ENCODE measurements at regions not wholly inside any gene's neighbourhood (a gene's known extent, or its start where the extent isn't known, plus 50 kb on each side); places are given as distances from the start of the nearest gene placed in this dataset.

DNA sequence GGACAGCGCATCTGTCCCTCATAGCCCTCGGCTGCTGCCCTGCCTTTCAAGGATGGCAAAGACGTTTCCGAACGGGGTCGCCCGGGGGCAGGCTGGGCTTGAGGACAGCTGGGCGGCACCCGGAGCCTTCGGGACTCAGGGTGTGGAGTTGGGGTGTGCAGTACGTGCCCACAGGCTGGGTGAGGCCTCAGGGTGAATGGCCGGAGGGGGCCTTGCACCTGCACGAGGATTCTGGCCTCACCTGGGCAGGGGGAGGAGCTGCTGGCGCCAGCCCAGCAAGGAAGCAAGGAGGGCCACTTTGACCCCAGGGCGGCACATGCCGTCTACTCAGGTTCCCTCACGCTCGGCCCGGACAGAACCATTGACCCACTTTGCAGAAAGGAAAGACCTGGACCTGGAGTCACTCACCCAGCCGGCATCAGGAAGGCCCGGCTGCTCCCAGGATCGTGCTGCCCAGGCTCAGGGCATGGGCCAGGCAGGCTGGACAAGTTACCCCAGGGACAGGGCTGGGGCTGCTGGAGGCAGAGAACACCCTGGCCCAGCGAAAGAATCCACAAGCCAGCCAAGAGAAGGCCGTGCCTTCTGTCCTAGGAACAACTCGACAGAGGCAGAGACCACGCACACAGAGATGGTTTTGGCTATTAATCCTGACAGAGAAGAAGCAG, 65.1 kb upstream of the TTC34 start:
- DNase-seq: no peak

DNA sequence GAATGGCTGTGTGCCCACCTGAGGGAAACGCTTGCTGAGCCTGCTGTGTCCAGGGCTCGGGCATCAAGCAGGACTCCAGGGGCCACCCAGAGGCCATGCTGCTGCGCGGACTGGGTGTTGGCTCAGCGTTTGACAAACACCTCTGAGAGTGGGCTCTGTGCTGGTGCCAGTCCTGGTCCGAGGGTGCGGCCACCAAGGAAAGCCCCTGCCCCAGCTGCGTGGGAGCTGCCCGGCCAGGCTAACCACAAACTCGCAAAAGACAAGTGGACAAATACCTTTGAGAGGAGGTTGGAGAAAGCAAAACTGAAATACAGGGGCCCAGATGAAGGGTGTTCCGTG, 65.6 kb upstream of the TTC34 start:
- DNase-seq: no peak

DNA sequence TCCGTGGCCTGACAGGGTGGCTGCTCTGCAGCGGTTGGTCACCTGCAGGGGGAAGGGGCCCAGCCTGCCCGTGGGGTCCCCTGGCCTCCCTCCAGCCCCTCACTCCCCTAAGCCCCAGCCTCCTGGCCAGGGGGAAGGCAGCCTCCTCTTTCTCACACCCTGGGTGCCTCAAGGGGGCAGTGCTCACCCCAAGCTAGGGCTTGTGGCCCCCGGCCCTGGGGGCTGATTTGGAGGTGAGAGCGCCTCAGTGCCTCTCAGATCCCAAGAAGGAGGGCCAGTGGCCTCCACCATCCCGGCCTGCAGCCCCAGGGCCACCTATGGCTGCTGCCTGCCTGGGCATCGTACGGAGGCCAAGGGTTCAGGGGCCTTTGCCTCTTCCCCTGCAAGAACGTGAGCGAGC, 66.4 kb upstream of the TTC34 start:
- no peak for DNase-seq

DNA sequence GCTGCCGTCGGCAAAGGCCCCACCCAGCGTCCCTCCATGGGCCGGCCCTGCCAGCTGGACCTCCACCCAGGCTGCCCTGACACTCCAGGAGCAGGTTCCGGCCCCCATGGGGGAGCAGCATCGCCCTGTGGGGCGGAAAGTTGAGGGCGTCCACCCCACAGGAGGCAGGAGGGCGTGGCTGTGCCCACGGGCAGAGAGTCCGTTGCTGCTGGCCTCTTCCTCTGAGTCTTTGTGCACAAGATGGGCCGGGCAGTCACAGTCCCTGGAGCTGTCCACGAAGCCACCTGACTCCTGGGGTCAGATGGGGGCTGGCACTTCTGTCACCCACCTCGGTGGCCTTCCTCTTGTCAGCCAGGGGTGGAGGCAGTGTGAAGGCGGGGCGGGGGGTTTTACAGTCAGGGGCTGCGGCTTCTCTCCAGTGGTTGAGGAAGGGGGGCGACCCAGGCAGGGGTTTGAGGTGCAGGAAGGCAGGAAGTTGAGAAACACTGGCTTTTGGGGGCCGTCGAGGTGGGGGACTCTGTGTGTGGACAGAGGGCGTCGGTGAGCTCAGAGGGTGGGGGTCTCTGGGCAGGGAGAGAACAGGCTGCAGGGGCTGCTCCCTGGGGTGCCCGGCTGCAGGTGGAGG, 67.2 kb upstream of the TTC34 start:
- DNase-seq: no peak

DNA sequence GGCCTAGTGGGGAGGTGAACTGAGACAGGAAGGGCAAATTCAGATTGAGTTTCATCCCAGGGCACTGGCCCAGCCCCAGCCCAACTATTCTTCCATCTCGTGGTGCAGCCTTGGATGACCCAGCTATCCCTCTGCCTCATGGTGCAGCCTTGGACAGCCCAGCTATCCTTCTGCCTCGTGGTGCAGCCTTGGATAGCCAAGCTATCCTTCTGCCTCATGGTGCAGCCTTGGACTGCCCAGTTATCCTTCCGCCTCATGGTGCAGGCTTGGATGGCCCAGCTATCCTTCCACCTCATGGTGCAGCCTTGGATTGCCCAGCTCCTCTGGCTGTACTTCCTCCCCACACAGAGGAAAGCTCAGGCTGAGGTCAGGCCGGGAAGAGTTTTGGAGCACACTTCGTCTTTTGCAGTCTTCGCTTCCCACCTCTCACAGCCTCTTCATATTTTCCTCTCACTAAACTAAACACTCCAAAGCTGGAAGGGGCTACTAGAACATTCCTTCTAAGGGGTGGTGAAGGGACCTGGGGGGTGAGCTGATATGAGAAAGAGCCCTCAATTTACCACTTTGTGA, 69.8 kb upstream of the TTC34 start:
- no peak for DNase-seq

DNA sequence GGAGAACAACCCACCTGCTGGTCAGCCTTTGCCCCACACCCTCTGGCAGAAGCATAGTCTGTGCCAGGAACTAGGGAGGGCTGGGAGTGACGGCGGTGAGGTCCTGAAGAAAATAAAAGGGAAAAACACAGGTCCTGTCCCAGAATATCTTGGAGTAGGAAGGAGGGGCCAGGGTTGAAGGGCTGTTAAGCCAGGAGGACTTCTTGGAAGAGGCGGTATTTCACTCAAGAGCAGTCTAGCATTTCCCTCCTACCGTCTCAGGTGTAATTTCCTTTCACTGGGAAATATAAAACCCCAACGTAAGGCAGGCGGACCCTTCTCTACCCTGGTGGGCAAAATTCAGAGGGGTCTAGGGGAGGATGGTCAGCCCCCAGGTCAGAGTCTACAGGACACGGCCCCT, 72.7 kb upstream of the TTC34 start:
- no peak for DNase-seq

DNA sequence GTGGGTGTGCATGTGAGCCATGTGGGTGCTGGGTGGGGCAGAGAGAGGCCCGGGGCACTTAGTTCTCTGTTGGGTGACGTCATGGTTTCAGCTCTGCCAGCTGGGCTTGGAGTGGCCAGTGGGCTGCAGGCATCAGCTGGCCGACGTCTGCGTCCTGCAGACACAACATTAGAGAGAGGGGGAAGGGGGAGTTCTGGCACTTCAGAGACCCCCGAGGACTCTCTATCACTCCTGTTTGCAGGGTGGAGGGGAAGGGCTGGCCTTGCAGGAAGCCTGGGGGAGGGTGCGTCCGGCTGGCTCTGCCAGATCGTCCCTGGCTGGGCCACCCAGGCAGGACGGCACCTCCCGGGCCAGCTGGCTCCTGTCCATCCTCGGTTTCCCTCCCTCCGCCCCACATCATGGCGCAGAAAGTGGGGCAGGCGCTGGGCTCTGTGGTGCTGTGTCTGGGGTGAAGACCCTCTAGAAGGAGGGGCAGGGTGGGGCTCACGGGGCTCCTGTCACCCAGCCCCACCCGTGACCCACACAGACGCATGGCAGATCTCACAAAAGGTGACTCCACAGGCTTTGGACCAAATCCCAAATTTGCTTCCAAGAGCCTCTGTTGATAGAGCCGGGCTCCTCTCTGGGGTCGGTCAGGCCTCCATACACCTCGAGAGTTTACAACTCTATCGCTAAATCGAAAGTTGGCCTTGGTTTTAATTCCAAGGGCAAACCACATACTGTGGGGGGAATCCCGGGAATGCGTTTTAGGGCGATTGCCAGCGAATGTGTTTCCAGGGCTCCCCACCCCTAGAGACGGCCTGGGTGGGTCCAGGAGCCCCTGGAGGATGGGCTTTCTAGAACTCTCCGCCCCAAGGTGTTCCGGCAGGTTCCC, 73.4 kb upstream of the TTC34 start:
- no peak for DNase-seq

DNA sequence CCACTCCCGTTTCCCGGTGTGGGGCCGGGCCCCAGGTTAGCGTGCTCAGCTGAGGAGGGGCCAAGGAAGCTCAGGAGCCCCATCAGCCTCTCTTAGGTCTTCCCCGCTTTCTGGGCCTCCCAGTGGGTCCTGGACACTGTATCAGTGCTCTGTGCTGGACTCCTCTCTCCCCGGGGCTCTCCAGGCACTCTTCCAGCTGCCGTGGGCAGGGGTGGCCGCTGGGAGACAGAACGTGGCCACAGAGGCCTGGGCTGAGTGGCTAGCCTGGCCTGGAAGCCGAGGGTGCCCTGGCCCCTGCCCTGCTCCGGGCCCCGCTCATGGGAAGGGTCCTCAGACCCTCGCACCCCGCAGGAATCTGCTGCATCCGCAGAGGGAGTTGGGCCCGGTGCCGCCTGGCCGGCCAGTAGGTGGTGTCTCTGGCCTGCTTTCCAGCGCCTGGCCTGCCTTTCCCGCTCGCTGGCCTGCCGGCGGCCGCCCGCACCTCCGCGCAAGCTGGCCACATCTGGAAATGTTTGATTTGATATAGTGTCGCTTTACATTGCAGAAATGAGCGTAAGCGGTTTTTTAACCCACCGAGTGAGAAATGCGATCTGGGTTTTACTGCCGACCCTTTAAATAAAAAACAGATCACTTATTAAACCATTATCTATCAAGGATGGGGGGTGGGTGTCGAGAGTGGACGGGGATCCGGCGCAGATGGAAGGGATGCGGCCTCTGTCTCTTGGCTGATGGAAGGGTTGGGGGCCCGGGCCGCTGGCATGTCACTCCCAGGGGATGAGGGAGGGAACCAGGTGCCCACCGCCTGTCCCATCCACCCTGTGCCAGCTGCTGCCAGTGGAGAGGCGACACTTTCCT, 74.4 kb upstream of the TTC34 start:
- no peak for DNase-seq

DNA sequence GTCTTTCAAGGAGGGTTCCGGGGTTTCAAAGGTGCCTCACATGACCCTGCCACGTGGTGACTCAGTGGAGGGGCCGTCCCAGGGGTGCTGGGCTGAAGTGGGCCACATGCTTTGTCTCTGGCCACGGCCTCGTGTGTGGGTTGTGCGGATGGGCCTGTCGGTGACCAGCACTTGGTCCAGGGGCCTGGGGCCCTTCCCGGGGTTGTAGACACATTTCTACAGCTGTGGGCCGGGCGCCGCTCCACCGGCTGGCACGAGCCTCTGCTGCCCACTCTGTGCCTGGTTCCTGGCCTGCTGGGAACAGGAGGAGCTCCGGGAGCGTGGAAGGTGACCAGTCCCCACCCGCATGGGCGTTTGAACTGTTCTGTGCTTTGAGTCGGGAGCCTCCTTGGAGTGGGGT, 75.4 kb upstream of the TTC34 start:
- DNase-seq: no peak

DNA sequence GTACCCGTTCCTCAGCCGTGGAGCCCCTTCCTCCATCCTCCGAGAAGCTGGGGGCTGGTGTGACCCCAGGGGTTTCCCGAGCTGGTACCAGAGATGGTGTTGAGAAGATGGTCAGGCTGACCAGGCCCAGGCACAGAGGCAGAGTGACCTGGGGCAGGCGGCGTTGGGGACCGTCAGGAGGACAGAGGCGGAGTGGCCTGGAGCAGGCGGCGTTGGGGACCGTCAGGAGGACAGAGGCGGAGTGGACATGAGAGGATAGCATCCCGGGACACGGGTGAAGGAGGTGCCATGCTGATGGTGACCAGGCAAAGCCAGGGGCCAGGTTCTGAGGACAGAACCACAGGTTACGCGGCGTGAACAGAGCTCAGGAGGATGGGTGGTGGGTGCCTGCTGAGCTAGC, 75.9 kb upstream of the TTC34 start:
- no peak for DNase-seq

DNA sequence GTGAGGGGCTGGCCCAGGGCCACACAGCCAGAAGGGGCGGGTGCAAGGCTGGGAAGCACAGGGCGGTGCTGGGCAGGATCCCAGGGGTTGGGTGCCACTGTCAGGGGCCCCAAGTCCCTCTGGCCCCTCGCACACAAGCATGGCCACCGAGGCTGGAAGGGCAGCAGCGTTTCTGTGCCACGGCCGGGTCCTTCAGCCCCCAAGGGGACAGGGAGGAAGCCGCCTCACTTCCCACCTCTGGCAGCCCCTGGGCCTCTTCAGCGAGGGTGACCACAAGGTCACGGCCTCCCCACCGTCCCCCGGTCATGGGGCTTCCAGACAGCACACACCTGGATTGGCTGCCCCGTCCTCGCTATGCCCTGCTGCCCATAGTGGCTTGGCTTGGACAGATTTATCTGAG, 77.1 kb upstream of the TTC34 start:
- no peak for DNase-seq

DNA sequence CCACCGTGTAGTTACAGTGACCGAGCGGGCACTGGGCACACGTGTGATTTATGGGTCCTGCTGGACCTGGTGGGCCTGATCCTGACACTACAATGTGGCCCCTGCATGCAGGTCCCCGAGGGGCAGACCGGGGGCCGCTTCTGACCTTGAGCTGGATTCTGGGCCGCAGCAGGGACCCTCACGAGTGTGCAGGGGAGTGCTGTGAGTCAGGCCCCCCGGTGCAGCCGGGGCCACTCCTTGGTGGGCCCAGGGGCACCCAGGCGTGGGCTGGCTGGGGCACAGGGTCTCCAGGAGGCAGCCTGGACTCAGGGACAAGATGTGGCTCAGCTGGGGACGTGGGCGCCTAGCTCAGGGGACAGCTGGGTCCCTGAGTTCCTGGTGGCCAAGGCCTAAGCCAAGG, 77.5 kb upstream of the TTC34 start:
- DNase-seq: no peak

DNA sequence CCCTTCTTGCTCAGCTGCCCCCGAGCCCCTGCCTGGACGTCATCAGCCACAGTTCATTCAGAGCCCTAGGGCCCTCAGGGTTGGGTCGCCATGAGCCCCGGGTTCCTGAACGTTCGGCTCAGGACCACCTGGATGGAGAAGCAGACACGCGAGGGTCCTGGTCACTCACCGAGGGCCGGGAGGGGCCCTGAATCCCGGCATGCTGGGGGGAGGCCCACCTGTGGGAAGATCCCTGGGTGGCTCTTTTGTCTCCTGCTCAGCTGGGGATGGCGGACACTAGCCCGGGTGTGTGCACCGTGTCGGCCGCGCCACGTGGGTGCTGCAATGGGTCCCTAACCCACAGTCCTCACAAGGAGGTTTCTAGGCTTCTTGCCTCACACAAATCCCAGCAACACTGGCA, 78.1 kb upstream of the TTC34 start:
- no peak for DNase-seq

DNA sequence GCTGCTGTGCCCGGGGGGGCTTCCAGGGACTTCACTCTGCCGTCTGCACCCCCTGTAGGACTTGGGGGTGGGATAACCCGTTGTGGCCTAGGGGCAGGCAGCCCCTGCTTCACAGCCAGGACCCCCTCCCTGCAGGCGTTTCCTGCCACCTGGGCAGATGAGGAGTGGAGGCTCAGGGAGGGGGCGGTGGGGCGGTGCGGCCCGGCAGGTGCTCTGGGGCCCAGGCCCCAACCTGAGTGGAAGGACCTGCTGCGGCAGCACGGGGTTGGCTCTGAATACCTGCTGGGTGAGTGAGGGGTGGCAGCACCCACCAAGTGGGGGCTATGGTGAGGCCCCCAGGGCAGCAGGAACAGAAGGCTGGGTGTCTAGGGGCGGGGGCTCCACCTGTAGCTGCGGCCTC, 78.6 kb upstream of the TTC34 start:
- DNase-seq: no peak

DNA sequence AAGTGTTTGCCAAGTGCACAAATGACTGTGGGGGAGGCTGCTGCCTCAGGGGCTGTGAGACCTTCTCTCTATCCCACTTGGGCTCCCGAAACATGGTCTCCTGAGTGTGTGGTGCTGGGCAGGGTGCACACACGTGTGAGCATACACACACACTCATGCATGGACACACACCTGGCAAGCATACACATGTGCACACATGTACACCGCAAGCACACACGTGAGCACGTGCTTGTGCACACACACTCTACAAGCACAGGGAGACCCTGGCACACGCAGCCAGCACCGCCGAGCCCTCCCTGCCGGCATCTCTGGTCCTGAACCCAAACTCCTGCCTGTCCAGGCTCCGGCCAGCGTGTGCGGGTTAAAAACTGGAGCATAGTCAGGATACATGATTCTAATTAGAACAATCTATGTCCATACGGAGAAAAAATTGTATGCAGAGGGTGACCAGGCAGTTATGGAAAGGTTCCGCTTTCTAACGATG, 79.4 kb upstream of the TTC34 start:
- no peak for DNase-seq

DNA sequence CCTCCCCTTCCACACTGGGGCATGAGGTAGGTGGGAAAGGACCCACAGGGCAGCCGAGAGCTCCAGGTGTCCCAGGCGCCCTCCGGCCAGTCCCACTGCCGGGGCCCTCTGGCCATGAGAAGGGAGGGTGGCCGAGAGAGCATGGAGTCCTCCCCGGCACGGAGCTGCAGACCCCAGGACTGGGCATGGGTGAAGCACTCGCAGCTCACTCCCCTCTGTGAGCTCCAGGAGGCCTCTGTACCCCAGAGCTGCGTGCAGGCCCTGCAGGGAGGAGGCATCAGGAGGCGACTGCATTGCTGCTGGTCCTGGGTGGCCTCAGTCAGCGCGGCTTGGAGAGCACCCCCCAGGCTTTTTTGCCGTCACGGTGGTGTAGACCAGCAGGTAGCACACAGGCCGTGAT, 80.1 kb upstream of the TTC34 start:
- no peak for DNase-seq

DNA sequence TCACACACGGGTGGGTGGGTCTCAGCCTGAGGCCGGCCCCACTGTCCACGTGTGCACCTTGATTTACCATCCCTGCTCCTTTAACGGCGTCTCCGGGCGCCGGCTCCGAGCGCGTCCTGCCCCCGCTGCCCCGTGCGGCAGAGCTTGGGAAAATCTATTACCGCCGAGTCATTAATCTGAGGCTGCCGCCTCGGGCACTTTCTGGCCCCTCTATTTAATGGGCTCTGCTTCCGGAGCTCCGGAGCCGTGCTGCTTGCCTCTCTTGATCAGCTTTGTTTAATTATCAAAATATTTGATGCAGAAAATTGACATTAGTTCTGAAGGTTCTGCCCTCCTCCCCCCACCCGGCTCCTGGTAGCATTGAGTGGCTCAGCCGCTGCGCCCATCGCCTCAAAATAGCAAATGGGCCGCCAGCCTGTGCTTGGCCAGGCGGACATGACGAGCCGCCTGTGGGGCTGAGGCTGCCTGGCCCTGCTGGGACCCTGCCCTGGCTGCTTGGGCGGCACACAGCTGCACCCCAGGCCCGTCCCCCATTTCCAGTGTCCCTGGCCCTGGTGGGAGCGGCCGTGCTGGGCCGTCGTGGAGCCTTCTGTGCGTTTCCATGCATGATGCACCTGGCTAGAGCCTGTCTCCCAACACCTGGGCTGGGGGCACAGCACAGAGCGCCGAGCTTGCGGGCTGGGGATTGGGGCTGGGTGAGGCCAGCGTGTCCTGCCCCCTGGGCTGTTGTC, 81.6 kb upstream of the TTC34 start:
- no peak for DNase-seq

DNA sequence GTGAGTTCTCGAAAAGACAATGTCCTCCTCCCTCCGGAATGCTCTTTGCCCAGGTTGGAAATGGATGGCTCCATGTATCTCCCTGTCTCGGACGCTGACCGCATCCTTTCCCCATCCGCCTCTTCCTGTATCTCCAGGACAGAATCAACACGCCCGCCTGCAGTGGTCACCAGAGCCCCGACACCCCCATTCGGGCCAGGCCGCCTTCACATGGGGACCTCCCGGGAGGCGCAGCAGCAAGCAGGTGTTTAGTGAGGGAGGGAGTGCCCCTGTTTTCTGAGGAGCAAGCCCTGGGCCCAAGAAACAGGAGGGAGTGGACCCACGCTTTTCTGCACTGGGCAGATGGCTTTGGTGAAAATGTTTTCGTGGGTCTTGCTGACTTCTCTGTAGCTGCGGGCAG, 83.5 kb upstream of the TTC34 start:
- no peak for DNase-seq

DNA sequence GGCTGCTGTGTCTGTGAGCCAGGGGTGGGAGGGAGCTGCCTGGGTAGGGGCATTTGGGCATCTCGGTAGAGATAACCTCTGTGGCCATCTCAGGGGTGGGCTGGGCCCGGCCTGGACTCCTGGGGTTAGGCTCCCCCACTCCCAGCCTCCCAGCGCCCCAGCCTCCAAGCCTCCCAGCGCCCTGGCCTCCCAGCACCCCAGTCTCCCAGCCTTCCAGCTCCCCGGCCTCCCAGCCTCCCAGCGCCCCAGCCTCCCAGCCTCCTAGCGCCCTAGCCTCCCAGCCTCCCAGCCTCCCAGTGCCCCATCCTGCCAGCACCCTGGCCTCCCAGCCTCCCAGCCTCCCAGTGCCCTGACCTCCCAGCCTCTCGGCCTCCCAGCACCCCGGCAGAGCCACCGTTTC, 85.1 kb upstream of the TTC34 start:
- DNase-seq: no peak

DNA sequence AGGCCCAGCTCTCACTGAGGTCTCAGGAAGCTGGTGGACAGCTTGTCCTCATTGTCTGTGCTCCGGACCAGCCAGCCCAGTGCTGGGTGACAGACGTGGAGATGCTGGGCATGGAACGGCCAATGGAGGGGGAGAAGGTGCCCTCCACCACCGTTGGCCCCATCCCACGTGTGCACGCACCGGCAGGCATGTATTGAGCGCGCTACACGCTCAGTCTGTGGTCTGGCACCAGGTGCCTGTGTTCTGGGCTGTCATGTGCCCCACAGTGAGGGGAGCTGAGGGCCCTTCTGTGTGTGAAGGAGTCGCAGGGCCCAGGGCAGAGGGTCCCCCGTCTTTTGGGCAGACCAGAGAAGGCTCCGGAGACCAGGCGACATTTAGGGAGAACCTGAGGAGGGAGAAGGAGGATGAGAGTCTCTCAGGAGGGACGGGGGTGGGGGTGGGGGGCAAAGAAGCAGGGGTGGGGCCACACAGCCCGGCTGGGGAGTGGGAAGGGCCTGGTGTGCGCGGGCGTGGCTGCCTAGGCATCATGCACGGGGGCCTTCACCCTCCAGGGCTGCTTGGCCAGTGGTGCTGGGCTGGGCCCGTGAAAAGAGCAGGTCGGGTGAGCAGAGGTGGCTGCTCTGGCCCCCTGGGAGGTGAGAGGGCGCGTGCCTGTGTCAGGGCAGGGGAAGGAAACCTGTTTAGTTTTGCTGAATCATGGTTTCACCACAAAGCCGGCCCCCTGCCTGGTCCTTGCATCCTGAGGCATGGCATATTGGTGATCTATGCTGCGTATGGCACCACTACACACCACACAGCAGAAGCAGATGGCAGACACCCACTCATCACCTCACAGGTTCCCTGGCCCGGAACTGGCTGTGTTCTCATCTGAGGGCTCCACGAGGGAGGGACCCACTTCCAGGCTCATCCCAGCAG, 86.7 kb upstream of the TTC34 start:
- DNase-seq: no peak

DNA sequence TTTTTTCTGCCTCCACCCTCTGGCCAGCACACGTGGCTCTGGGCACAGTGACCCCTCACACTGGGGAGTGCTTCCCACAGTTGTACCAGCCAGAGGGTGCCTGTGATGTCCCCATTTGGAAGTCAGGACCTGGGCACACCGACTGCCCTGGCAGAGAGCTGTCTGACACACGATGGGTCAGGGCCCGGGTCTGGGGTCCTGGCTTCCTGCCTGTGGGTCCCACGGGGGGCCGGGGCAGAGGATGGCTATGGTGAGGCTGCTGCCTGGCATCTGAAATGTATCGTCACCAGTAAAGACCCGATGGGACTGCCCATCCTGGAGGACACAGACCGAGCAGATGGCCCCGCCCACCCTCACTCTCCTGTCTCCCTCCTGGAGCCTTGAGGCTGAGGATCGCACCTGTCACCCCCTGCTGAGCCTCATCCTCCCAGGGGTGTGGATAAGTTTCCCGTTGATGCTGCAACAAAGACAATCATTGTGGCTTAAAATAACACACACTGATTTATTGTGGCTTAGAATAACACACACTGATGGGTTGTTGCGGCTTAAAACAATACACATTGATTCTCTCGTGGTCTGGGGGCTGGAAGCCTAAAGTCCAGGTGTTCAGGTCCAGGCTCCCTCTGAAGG, 88.8 kb upstream of the TTC34 start:
- no peak for DNase-seq
